ENCODE measurements at regions not wholly inside any gene's neighbourhood (a gene's known extent, or its start where the extent isn't known, plus 50 kb on each side); places are given as distances from the start of the nearest gene placed in this dataset.

- TF ChIP-seq CTCF (IDR thresholded peaks at IDR 0.05) (no peak), EZH2phosphoT487 (IDR thresholded peaks at IDR 0.05) (no peak), EZH2 (IDR thresholded peaks at IDR 0.05) (no peak)
Measured at GRCh38 chr11:96798445-96798844, 408.6 kb downstream of the JRKL start.
